ENCODE measurements at regions not wholly inside any gene's neighbourhood (a gene's known extent, or its start where the extent isn't known, plus 50 kb on each side); places are given as distances from the start of the nearest gene placed in this dataset.
"Not testable (repeated sequence)": the region's sequence is repeated elsewhere in the genome, so short reads cannot be mapped to it uniquely, and the experiment has no call there.

- no peak overlapping the region for H3K4me3 ChIP-seq (ENCODE audit: low read length in 2 of 2)
- no peaks in the 10 kb centered on the region for H3K9me3 ChIP-seq (ENCODE audit: control insufficient read depth in 2 of 2, low read length in 2 of 2)
- H3K36me3 ChIP-seq (ENCODE audit: control insufficient read depth in 2 of 2, insufficient read depth in 2 of 2, low read length in 2 of 2): peaks cover 0 to 4% of the 10 kb centered on the region in 2 donors
- H3K9ac ChIP-seq (ENCODE audit: low read length in 2 of 2): no peak overlapping the region
- H3K27me3 ChIP-seq (ENCODE audit: control insufficient read depth in 1 of 2, insufficient read depth in 2 of 2, low read length in 2 of 2): no peaks in the 10 kb centered on the region
- H3K27ac ChIP-seq (ENCODE audit: low read length): no peak overlapping the region
- peaks cover 5% of the 10 kb centered on the region for H3K4me1 ChIP-seq (ENCODE audit: control insufficient read depth, insufficient read depth, low read length)
Measured at GRCh38 chr20:19834287-19834686, 76.2 kb downstream of the RIN2 start.

- peaks cover 0 to 4% of the 10 kb centered on the region in 2 donors for H3K36me3 ChIP-seq (ENCODE audit: control insufficient read depth in 2 of 2, insufficient read depth in 2 of 2, low read length in 2 of 2)
- no peak overlapping the region for H3K4me3 ChIP-seq (ENCODE audit: low read length in 2 of 2)
- H3K9me3 ChIP-seq (ENCODE audit: control insufficient read depth in 2 of 2, low read length in 2 of 2): no peaks in the 10 kb centered on the region
- no peak overlapping the region for H3K27ac ChIP-seq (ENCODE audit: low read length)
- no peak overlapping the region for H3K9ac ChIP-seq (ENCODE audit: low read length in 2 of 2)
- peaks cover 5% of the 10 kb centered on the region for H3K4me1 ChIP-seq (ENCODE audit: control insufficient read depth, insufficient read depth, low read length)
- H3K27me3 ChIP-seq (ENCODE audit: control insufficient read depth in 1 of 2, insufficient read depth in 2 of 2, low read length in 2 of 2): no peaks in the 10 kb centered on the region
Measured at GRCh38 chr20:19834783-19835182, 76.7 kb downstream of the RIN2 start.

DNA sequence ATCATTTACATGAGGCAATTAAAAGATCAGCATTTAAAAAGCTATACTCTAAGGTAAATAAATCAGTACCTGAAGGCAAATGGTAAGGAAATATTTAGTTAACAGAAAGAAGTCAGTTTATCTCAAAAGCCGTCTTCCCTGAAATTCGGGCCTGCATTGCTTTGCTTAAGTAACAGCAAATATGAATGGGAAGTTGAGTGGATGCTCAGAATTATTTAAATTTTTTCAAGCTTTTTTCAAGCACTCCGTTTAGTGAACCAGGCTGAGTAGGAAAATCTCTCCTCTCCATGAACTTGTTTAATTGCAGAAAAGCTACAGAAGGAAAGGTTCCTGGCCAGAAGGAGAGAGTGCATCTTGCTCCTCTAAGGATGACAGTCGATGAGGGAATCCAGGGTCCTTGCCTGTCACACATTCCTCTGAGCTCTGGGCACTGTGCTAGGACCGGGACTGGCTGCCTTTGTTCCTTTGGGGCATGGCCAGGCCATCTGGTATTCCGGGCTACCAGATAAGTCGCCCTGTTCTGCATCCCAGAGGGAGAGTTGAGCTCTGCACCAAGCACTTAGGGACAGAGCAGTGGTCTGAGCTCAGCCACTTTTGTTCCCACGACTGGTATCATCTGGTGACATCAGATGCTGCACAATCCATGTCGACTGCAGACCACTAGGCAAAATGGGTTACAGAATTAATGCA is 77.6 kb downstream of the RIN2 start:
- Histone ChIP-seq H3K27me3 (ENCODE audit: control insufficient read depth in 1 of 2, insufficient read depth in 2 of 2, low read length in 2 of 2) (no peaks in the 10 kb centered on the region), H3K4me3 (ENCODE audit: low read length in 2 of 2) (no peak overlapping the region), H3K9ac (ENCODE audit: low read length in 2 of 2) (no peak overlapping the region), H3K4me1 (ENCODE audit: control insufficient read depth, insufficient read depth, low read length) (peaks cover 5% of the 10 kb centered on the region), H3K9me3 (ENCODE audit: control insufficient read depth in 2 of 2, low read length in 2 of 2) (no peaks in the 10 kb centered on the region), H3K27ac (ENCODE audit: low read length) (no peak overlapping the region), H3K36me3 (ENCODE audit: control insufficient read depth in 2 of 2, insufficient read depth in 2 of 2, low read length in 2 of 2) (no peaks in the 10 kb centered on the region)

- Histone ChIP-seq H3K27me3 (ENCODE audit: control insufficient read depth in 1 of 2, insufficient read depth in 2 of 2, low read length in 2 of 2) (no peaks in the 10 kb centered on the region), H3K9me3 (ENCODE audit: control insufficient read depth in 2 of 2, low read length in 2 of 2) (no peaks in the 10 kb centered on the region), H3K36me3 (ENCODE audit: control insufficient read depth in 2 of 2, insufficient read depth in 2 of 2, low read length in 2 of 2) (no peaks in the 10 kb centered on the region), H3K4me1 (ENCODE audit: control insufficient read depth, insufficient read depth, low read length) (peaks cover 5% of the 10 kb centered on the region), H3K9ac (ENCODE audit: low read length in 2 of 2) (no peak overlapping the region), H3K4me3 (ENCODE audit: low read length in 2 of 2) (no peak overlapping the region), H3K27ac (ENCODE audit: low read length) (no peak overlapping the region)
Measured at GRCh38 chr20:19838468-19838867, 80.4 kb downstream of the RIN2 start.

- Histone ChIP-seq H3K36me3 (ENCODE audit: control insufficient read depth in 2 of 2, insufficient read depth in 2 of 2, low read length in 2 of 2) (no peaks in the 10 kb centered on the region), H3K4me3 (ENCODE audit: low read length in 2 of 2) (no peak overlapping the region), H3K4me1 (ENCODE audit: control insufficient read depth, insufficient read depth, low read length) (peaks cover 5% of the 10 kb centered on the region), H3K9ac (ENCODE audit: low read length in 2 of 2) (no peak overlapping the region), H3K27me3 (ENCODE audit: control insufficient read depth in 1 of 2, insufficient read depth in 2 of 2, low read length in 2 of 2) (no peaks in the 10 kb centered on the region), H3K27ac (ENCODE audit: low read length) (no peak overlapping the region), H3K9me3 (ENCODE audit: control insufficient read depth in 2 of 2, low read length in 2 of 2) (no peaks in the 10 kb centered on the region)
Measured at GRCh38 chr20:19839053-19839452, 81.0 kb downstream of the RIN2 start.

DNA sequence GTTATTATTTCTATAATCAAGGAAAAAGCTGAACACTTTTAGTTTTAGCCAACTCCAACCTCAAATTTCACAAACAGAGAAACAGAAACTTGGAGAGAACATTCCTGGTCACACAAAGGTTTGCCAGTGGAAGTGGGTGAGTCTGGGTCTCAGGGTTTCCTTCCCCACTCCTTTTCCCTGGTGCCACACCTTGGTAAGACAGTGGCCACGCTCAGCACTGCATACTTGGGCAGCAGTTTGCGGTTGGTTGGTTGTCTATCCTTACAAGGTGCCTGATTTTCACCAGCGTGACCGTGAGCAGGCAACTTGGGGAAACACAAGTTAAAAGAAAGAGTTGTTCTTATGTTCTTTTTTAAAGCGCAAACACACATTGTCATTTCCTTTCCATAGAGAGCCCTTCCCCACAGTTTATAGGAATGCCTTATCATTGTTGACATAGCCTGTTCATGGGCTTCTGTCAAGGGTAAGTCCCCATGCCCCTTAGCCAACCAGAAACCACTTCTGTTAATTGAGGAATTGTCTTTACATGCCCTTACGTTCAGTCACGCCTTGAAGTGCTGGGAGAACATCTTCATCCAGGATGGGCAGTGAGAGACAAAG is 82.2 kb downstream of the RIN2 start:
- Histone ChIP-seq H3K9me3 (ENCODE audit: control insufficient read depth in 2 of 2, low read length in 2 of 2) (no peaks in the 10 kb centered on the region), H3K9ac (ENCODE audit: low read length in 2 of 2) (no peak overlapping the region), H3K27me3 (ENCODE audit: control insufficient read depth in 1 of 2, insufficient read depth in 2 of 2, low read length in 2 of 2) (no peaks in the 10 kb centered on the region), H3K4me3 (ENCODE audit: low read length in 2 of 2) (no peak overlapping the region), H3K4me1 (ENCODE audit: control insufficient read depth, insufficient read depth, low read length) (peaks cover 5% of the 10 kb centered on the region), H3K36me3 (ENCODE audit: control insufficient read depth in 2 of 2, insufficient read depth in 2 of 2, low read length in 2 of 2) (no peaks in the 10 kb centered on the region), H3K27ac (ENCODE audit: low read length) (no peak overlapping the region)

DNA sequence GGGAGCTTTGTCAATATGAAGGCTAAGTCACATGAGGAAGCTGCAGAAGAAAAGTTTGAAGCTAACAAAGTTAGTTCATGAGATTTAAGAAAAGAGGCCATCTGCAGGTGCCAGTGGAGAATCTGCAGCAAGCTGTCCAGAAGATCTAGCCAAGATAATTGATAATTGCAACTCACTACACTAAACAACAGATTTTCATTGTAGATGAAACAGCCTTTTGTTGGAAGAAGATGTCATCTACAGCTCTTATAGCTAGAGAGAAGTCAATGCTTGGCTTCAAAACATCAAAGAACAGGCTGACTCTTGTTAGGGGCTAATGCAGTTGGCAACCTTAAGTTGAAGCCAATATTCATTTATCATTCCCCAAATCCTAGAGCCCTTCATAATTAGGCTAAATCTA is 83.7 kb downstream of the RIN2 start:
- H3K4me1 ChIP-seq (ENCODE audit: control insufficient read depth, insufficient read depth, low read length): no peaks in the 10 kb centered on the region
- H3K36me3 ChIP-seq (ENCODE audit: control insufficient read depth in 2 of 2, insufficient read depth in 2 of 2, low read length in 2 of 2): no peaks in the 10 kb centered on the region
- H3K27ac ChIP-seq (ENCODE audit: low read length): no peak overlapping the region
- no peaks in the 10 kb centered on the region for H3K9me3 ChIP-seq (ENCODE audit: control insufficient read depth in 2 of 2, low read length in 2 of 2)
- H3K9ac ChIP-seq (ENCODE audit: low read length in 2 of 2): no peak overlapping the region
- H3K4me3 ChIP-seq (ENCODE audit: low read length in 2 of 2): no peak overlapping the region
- H3K27me3 ChIP-seq (ENCODE audit: control insufficient read depth in 1 of 2, insufficient read depth in 2 of 2, low read length in 2 of 2): no peaks in the 10 kb centered on the region

GRCh38 chr20:19844850-19845249 is 86.8 kb downstream of the RIN2 start:
- H3K36me3 ChIP-seq (ENCODE audit: control insufficient read depth in 2 of 2, insufficient read depth in 2 of 2, low read length in 2 of 2): not testable (repeated sequence)

DNA sequence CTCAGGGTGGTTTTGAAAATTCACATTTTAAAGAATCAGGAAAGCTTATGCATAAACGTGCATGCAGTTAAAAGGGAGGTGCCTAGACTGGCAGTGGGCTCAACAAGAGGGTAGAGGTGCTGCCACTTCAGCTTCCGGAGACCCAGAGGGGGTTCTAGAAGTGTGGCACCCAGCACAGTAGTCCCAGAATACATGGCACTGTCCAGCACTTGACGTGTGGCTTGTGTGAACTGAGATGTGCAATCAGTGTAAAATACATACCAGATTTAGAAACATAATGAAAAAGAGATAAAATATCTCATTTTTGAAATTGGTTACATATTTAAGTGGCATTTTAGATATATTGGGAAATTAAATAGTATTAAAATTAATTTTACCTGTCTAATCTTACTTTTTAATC is 89.3 kb downstream of the RIN2 start:
- Histone ChIP-seq H3K9me3 (ENCODE audit: control insufficient read depth in 2 of 2, low read length in 2 of 2) (no peaks in the 10 kb centered on the region), H3K4me1 (ENCODE audit: control insufficient read depth, insufficient read depth, low read length) (peaks cover 14% of the 10 kb centered on the region), H3K9ac (ENCODE audit: low read length in 2 of 2) (no peak overlapping the region), H3K36me3 (ENCODE audit: control insufficient read depth in 2 of 2, insufficient read depth in 2 of 2, low read length in 2 of 2) (no peaks in the 10 kb centered on the region), H3K27me3 (ENCODE audit: control insufficient read depth in 1 of 2, insufficient read depth in 2 of 2, low read length in 2 of 2) (no peaks in the 10 kb centered on the region), H3K4me3 (ENCODE audit: low read length in 2 of 2) (no peak overlapping the region), H3K27ac (ENCODE audit: low read length) (no peak overlapping the region)

More at GRCh38 chr20:19844850-19845249, 86.8 kb downstream of the RIN2 start:
- not testable (repeated sequence) for H3K9me3 ChIP-seq (ENCODE audit: control insufficient read depth in 2 of 2, low read length in 2 of 2); H3K27me3 ChIP-seq (ENCODE audit: control insufficient read depth in 1 of 2, insufficient read depth in 2 of 2, low read length in 2 of 2); H3K27ac ChIP-seq (ENCODE audit: low read length); H3K4me3 ChIP-seq (ENCODE audit: low read length in 2 of 2); H3K4me1 ChIP-seq (ENCODE audit: control insufficient read depth, insufficient read depth, low read length); H3K9ac ChIP-seq (ENCODE audit: low read length in 2 of 2)

DNA sequence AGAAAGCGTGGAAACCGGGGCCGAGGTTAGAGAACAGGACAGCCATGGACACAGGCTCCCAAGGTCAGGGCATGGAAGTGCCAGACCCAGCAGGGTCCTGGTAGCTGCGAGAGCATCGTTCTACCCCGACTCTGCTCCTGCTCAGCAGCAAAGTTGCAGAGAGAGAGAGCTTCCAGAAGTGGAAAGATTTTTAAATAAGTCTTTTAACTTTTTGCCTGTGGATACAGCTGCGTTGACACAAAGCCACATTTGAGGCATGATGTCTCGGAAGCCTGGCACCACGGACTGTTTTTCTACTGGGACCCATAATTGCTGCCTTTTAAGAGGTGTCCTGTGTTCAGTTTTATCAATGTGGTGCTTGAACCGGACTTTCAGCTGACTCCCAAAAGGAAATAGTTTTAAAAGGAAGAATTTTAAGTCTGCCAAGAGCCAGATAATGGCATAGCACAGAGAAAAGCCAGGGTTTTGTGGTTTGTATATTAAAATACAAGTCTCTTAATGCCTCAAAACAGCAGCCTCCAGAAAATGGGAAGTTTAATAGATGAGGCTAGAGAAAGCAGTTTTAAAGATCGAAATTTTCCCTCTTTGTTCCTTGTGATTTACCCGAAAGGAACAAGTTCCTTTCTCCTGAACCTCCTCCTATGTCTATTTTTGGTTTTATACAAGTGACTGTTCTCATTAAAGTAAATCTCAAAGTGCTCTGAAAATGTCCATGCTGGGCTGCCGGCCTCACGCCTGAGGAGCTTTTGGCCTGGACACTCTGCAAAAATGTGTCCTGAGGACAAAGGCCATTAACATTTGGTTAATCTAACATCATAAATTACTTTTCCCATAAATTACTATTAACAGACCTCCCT is 91.5 kb downstream of the RIN2 start:
- Histone ChIP-seq H3K27ac (ENCODE audit: low read length) (peak overlapping the region; percentile 63), H3K9ac (ENCODE audit: low read length in 2 of 2) (peak overlapping the region; percentile 27 to 52), H3K4me3 (ENCODE audit: low read length in 2 of 2) (peak overlapping the region in 1 of 2 donors; percentile 23), H3K36me3 (ENCODE audit: control insufficient read depth in 2 of 2, insufficient read depth in 2 of 2, low read length in 2 of 2) (no peaks in the 10 kb centered on the region), H3K4me1 (ENCODE audit: control insufficient read depth, insufficient read depth, low read length) (peaks cover 14% of the 10 kb centered on the region), H3K27me3 (ENCODE audit: control insufficient read depth in 1 of 2, insufficient read depth in 2 of 2, low read length in 2 of 2) (no peaks in the 10 kb centered on the region), H3K9me3 (ENCODE audit: control insufficient read depth in 2 of 2, low read length in 2 of 2) (no peaks in the 10 kb centered on the region)

- peak overlapping the region in 1 of 2 donors; percentile 40 for H3K4me3 ChIP-seq (ENCODE audit: low read length in 2 of 2)
- no peaks in the 10 kb centered on the region for H3K9me3 ChIP-seq (ENCODE audit: control insufficient read depth in 2 of 2, low read length in 2 of 2)
- no peaks in the 10 kb centered on the region for H3K27me3 ChIP-seq (ENCODE audit: control insufficient read depth in 1 of 2, insufficient read depth in 2 of 2, low read length in 2 of 2)
- peaks cover 14% of the 10 kb centered on the region for H3K4me1 ChIP-seq (ENCODE audit: control insufficient read depth, insufficient read depth, low read length)
- peak overlapping the region; percentile 63 for H3K27ac ChIP-seq (ENCODE audit: low read length)
- H3K36me3 ChIP-seq (ENCODE audit: control insufficient read depth in 2 of 2, insufficient read depth in 2 of 2, low read length in 2 of 2): no peaks in the 10 kb centered on the region
- H3K9ac ChIP-seq (ENCODE audit: low read length in 2 of 2): no peak overlapping the region
Measured at GRCh38 chr20:19850198-19850533, 92.1 kb downstream of the RIN2 start.

All from stomach smooth muscle (tissue), 2 donors.